Progenitor cell of endocrine pancreas (in vitro differentiated cells): ENCODE measurements at regions not wholly inside any gene's neighbourhood (a gene's known extent, or its start where the extent isn't known, plus 50 kb on each side); places are given as distances from the start of the nearest gene placed in this dataset.

ENCODE experiments used
- DNase-seq: peaks from one replicate; pipeline ENCODE4 v3.0.0; 2021; ENCODE audit warnings: low spot score; ENCODE audit not compliant: unreplicated experiment
- H3K27ac Mint-ChIP-seq: 2 replicates; pipeline ENCODE4 v1.8.0; 2021; ENCODE audit warnings: mild to moderate bottlenecking, moderate library complexity, mixed read lengths
- H3K27me3 Mint-ChIP-seq: 2 replicates; pipeline ENCODE4 v1.8.0; 2021; ENCODE audit warnings: mixed read lengths
- H3K36me3 Mint-ChIP-seq: 2 replicates; pipeline ENCODE4 v1.8.0; 2022; ENCODE audit warnings: mixed read lengths; ENCODE audit not compliant: insufficient read depth
- H3K4me1 Mint-ChIP-seq: 2 replicates; pipeline ENCODE4 v1.8.0; 2021; ENCODE audit warnings: low read depth, mixed read lengths
- H3K4me3 Mint-ChIP-seq: 2 replicates; pipeline ENCODE4 v1.8.0; 2021; ENCODE audit warnings: low read depth, mild to moderate bottlenecking, moderate library complexity, mixed read lengths
- H3K9me3 Mint-ChIP-seq: 2 replicates; pipeline ENCODE4 v1.8.0; 2021; ENCODE audit warnings: low read depth, mixed read lengths
- CTCF ChIP-seq: fragments of 200-600 bp; sonication (generic); IDR thresholded peaks from one replicate; pipeline ENCODE4 v1.5.0; 2021; ENCODE audit warnings: antibody characterized with exemption, mild to moderate bottlenecking; ENCODE audit not compliant: unreplicated experiment

DNA sequence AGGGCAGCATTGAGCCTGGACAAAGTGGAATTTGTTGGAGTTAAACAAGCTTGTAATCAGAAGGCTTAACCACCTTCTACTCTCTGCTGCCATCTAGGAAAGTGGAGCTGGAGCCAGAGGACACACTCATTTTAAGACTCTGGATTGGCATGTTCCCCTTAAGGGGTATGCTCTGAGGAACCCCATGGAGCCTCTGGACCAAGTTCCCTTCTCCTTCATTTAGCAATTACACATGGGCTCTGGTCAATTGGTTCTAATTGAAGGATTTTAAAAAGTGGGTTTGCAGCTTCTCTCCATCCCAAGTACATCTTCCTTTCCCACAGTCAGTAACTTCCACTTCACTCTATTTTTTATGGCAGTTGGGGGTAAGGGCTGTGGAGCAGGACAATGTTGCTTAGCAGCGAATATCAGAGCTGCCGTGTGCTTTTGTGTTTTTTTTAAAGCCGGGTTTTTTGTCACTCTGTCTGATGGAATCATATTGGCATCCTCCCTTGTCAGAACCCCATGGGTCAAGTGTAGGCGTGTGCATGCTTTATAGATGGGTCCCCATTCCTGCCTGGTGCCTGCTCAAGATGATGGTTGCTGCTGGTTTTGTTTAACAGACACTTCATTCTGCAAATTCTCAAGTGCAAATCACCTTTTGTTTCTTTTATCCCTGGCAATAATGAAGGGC is 330.7 kb upstream of the ADAMTSL1 start:
- no peaks in the 10 kb centered on the region for H3K36me3 Mint-ChIP-seq

GRCh38 chr9:18146329-18146728 is 327.6 kb upstream of the ADAMTSL1 start:
- Mint-ChIP-seq H3K4me3 (no peak overlapping the region), H3K27me3 (peaks cover 23% of the 10 kb centered on the region), H3K27ac (no peak overlapping the region), H3K9me3 (no peaks in the 10 kb centered on the region), H3K4me1 (no peaks in the 10 kb centered on the region), H3K36me3 (no peaks in the 10 kb centered on the region)
- no peak for TF ChIP-seq CTCF
- DNase-seq = no peak

More for the DNA sequence above, 330.7 kb upstream of the ADAMTSL1 start:
- no peak for DNase-seq
- no peak overlapping the region for H3K27ac Mint-ChIP-seq
- TF ChIP-seq CTCF = peak; percentile 33
- no peaks in the 10 kb centered on the region for H3K9me3 Mint-ChIP-seq
- peaks cover 25% of the 10 kb centered on the region for H3K27me3 Mint-ChIP-seq
- no peak overlapping the region for H3K4me3 Mint-ChIP-seq
- H3K4me1 Mint-ChIP-seq = no peaks in the 10 kb centered on the region

GRCh38 chr9:18149471-18150011 is 324.4 kb upstream of the ADAMTSL1 start:
- no peaks in the 10 kb centered on the region for H3K4me1 Mint-ChIP-seq
- TF ChIP-seq CTCF = no peak

GRCh38 chr9:18154661-18155060 is 319.3 kb upstream of the ADAMTSL1 start:
- Mint-ChIP-seq H3K9me3 (no peaks in the 10 kb centered on the region), H3K27me3 (peaks cover 11% of the 10 kb centered on the region), H3K4me3 (no peak overlapping the region), H3K27ac (no peak overlapping the region), H3K36me3 (no peaks in the 10 kb centered on the region), H3K4me1 (no peaks in the 10 kb centered on the region)
- TF ChIP-seq CTCF = no peak
- no peak for DNase-seq

More at GRCh38 chr9:18149471-18150011, 324.4 kb upstream of the ADAMTSL1 start:
- Mint-ChIP-seq H3K27ac (no peak overlapping the region), H3K9me3 (no peaks in the 10 kb centered on the region), H3K27me3 (peaks cover 9% of the 10 kb centered on the region), H3K36me3 (no peaks in the 10 kb centered on the region), H3K4me3 (no peak overlapping the region)
- DNase-seq = no peak

DNA sequence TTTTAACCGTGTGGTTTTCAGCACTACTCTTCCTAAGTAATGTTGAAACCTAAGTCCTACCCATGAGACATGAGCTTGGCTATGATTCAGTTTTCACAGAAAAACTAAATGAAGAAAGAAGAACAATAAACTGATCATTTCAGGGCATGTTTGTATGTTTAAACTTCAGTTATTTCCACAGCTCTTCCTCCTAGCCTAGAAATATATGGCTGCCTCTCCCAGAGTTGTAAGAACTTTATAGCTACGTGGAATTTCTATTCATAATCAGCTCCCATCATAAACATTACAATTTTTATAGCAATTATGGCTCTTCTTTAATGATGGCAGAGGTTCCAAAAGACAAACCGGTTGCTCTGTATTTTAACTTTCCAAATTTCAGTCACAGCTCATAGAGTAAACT is 314.7 kb upstream of the ADAMTSL1 start:
- DNase-seq = no peak
- no peak overlapping the region for H3K4me3 Mint-ChIP-seq
- H3K9me3 Mint-ChIP-seq = no peaks in the 10 kb centered on the region
- H3K36me3 Mint-ChIP-seq = no peaks in the 10 kb centered on the region
- no peak for TF ChIP-seq CTCF
- peaks cover 11% of the 10 kb centered on the region for H3K27me3 Mint-ChIP-seq
- no peaks in the 10 kb centered on the region for H3K4me1 Mint-ChIP-seq
- H3K27ac Mint-ChIP-seq = no peak overlapping the region
